C4-2B (cell line): ENCODE measurements at regions not wholly inside any gene's neighbourhood (a gene's known extent, or its start where the extent isn't known, plus 50 kb on each side); places are given as distances from the start of the nearest gene placed in this dataset.

Source experiments
- CTCF ChIP-seq: fragments of 450-650 bp; conservative IDR thresholded peaks from 2 replicates; pipeline ENCODE4 v1.5.1; 2017; ENCODE audit warnings: mild to moderate bottlenecking
- ZFX ChIP-seq: fragments of 450-650 bp; IDR thresholded peaks from 2 replicates; pipeline ENCODE4 v1.6.1; 2017

- no peak for TF ChIP-seq CTCF
- TF ChIP-seq ZFX = no peak
Observed at GRCh38 chr13:44030615-44031014, 150.9 kb downstream of the LACC1 start.
